NCI-H446 treated with DMSO at 0.1 percent for 48 hours (cell line): ENCODE measurements at regions not wholly inside any gene's neighbourhood (a gene's known extent, or its start where the extent isn't known, plus 50 kb on each side); places are given as distances from the start of the nearest gene placed in this dataset.
"Not testable (repeated sequence)": the region's sequence is repeated elsewhere in the genome, so short reads cannot be mapped to it uniquely, and the experiment has no call there.

ENCODE experiments used
- DNase-seq: peaks from one replicate; lab custom pipeline; 2025; lab: John Stamatoyannopoulos, UW

DNA sequence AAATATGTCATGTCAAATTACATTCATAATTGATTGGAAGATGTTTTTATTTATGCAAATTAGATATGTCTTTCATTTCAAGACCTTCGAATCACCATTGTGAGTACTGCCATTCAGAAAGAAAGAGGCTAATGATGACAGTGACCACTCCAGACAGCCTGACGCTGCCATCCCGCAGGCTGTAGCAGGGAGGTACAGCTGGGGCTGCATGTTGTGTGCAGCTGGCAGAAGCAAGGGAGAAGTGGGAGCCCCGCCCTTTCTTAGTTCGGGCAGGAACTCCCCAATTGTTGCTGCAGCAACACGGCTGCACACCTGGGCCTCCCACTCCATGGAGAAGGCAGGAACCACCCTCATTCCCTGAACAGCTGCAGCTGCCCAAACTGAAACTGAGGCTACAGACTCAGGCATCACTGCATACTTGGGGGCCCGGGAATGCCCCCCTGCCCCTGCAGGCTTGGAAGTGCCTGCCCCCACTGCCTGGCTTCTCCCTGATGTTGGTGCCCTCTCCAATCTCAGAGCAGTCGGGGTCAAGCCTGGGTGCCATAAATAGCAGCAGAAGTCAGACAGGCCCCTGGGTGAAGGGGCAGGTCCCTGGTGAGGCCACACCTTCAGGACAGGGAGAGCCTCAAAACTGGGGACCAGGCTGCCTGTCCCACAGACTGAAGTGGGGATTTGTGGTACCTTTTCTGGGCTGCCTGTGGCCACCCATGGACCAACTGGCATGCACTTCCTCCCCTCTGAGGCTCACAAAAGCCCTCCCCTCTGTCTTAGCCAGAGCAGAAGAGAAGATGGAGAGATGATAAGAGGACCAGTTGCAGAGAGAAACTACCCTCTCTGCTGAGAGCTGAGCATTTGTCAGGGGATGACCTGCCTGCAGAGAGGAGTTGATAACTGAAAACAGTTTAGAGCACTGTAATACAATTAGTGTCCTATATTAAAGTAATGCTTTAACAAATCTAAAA lies 964.6 kb downstream of the SI start:
- no peak for DNase-seq

DNA sequence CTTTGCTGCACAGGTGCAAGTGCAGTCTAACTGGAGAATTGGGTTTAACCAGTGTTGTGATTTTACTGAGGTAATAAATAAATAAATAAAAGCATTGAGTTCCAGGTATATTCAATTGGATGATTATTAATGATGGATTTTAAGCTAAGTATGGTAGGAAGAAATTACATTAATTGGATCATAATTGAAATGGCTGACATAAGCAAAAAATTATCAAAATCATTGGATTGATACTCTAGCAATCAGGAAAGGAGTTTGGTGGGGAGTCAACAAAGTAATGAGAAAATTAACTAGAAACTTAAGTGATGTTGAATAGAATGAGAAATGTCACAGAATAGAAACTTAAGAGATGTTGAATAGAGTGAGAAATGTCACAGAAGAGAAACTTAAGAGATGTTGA lies 981.9 kb downstream of the SI start:
- no peak for DNase-seq

DNA sequence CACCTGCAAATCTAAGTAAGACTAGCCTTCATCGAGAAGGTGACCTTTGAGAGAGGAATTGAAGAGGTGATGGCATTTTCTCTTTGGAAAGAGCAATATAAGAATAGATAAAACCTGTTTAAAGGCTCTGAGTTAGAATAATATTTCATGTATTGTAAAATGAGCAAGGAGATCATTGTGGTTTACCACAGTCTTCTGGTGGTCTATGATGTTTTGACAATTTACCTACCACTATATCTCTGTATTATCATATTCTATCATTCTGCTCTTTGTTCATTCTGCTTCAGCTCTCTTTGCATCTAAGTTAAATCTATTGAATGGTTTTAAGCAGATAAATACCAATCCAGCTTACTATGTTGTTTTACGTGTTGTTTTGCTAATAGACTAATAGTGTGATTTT lies 982.3 kb downstream of the SI start:
- DNase-seq = no peak

DNA sequence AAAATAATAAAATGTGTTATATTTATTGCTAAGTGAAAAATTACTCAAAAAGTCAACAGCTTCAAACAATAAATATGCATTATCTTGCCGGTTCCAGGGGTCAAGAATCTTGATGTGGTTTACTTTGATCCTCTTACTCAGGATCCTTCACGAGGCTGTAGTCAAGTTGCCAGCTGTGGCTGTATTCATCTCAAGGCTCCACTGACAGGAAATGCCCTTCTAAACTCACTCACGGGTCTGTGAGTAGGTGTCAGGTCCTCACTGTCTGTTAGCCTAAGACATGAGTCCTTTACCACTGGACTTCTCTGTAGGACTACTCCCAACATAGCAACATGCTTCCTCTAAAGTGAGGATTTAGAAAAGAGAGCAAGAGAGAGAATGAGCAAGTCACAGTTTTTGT lies 983.0 kb downstream of the SI start:
- no peak for DNase-seq

DNA sequence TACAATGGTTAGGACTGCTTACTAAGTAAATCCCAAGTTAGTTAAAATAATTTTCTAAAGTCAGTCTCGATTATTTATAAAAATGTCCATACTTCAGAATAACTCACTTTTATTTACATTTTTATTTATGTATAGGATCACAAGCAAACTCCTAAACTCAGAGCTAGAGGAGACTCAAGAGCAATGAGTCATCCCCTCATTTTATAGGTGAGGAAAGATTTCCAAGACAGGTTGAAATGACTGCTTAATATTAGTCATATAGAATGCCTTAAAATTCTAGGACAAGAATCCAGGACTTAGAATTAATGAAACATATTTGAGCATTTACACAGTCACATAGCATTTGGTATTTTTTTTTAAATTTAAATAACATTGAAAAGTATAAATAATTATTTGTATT lies 983.8 kb downstream of the SI start:
- no peak for DNase-seq

DNA sequence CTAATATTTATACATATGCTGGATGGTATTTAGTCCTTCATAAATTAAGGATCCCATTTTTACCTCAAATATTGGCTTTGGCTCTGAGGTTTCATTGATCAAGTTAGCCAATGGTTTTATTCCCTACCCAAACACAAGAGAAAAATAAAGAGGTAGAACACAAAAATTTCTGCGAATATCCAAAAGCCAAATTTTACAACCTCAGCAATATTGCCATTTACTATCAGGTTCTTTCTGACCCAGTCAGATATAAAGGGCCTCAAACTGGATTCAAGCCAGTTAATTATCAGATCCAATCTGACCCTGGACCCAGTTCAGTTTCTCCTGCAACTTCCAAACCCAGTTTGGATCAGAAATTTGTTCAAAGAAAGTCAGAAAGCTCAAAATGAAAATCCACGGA lies 998.1 kb downstream of the SI start:
- DNase-seq = no peak

DNA sequence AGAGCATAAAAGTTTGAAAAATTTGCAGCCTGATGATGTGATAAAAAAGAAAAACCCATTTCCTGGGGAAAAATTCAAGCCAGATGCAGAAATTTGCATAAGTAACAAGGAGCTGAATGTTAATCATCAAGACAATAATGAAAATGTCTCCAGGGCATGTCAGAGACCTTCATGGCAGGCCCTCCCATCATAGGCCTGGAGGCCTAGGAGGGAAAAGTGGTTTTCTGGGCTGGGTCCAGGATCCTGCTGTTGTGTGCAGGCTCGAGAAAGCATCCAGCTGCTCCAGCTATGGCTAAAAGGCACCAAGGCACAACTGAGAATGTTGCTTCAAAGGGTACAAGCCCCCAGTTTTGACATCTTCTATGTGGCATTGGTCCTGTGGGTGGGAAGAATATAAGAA lies 1014.0 kb downstream of the SI start:
- DNase-seq = no peak

DNA sequence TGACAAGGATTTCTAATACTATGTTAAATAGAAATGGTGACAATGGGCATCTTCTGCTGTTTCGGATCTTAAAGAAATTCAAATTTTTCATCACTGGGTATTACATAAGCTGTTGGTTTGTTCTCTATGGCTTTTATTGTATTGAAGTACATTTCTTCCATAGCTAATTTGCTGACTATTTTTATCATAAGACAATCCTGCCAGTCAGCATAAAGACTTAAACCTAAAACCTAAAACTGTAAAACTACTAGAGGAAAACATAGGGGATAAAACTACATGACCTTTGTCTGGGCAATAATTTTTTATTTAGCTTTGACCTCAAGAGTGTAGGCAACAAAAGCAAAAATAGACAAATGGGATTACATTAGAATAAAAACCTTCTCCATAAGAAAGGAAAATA lies 1017.4 kb downstream of the SI start:
- DNase-seq = no peak

DNA sequence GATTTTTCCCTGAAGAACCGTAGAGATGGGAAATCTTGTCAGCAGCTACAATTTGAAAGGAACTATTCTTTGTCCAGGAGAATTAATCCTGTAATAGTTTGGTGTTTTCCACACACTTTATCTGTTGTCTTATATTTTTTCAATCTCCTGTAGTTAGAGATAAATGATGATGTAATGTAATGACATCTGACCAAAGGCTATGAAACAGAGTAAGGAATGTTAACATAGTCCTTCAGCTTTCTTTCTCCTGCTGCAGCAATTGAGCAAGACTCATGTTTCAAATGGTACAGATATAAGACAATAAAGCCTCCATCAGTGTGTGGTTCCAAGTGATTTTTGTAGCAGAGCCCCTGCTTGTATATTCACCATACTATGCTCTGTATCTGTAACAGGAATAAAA lies 1028.4 kb downstream of the SI start:
- DNase-seq = no peak

DNA sequence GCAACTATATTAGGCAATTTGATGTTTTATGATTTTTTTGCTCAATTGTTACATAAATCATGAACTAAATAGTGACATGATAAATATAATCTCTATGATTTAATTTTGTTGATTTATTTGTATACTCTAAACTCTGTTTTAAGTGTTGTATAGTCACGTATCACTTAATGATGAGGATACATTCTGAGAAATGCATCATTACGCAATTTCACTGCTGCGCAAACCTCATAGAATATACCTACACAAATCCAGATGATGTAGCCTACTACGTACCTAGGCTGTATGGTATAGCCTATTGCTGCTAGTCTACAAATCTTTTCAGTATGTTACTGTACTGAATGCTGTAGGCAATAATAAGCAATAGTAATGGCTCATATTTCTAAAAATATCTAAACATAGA lies 1029.8 kb downstream of the SI start:
- no peak for DNase-seq

DNA sequence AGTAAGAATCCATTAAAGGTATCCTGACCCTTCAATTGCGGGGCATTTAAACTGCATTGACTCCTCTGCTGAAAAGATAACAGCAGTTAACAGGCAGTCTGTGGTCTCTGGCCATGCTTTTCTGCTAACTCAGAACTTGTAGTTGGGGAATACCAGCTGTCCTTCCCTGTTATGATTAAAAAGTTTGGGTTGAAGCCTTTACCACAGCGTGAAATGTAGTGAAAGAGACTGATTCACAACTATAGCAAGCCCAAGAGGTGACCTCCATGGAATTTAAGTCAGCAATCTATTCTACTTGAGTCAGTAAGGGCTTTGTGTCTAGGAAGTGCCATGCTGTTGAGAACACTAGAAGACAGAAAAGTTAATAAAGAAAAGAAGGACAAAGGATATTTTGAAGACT lies 1037.3 kb downstream of the SI start:
- no peak for DNase-seq

DNA sequence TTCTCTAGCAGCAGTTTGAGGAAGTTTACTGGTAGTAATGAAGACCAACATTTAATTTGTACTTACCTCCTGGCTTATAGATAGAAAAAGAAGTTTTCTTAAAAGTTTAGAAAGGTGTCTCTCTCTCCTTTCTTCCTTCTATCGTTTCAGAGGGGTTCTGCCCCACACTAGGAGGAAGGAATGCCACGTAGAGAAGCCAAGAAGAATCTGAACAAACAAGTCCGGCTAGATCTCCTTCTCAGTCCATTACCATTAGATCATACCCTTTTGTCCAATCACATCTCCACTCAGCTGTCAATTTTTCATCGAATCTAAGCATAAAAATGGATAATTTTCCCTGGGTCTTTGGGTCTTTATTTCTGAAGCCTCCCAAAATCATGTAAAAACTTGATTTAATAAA lies 1048.1 kb downstream of the SI start:
- DNase-seq = no peak

DNA sequence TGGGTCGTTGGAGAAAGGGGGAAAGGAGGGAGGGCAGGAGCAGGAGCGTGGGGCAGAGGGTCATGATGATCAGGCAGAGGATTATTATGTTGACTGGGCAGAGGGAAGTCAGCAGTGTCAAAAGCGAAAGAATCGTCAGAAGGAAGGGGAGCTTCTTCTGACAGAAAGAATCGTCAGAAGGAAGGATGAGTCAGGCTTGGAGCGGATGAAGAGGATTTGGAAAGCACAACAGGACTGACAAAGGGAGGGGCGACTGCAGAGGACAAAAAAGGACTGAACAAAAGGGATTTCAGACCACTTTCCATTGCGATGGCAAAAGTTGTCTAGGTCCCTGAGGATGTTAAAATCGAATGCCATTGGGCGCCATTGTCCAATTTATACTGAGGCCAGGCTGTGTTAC lies 1053.5 kb downstream of the SI start:
- no peak for DNase-seq

DNA sequence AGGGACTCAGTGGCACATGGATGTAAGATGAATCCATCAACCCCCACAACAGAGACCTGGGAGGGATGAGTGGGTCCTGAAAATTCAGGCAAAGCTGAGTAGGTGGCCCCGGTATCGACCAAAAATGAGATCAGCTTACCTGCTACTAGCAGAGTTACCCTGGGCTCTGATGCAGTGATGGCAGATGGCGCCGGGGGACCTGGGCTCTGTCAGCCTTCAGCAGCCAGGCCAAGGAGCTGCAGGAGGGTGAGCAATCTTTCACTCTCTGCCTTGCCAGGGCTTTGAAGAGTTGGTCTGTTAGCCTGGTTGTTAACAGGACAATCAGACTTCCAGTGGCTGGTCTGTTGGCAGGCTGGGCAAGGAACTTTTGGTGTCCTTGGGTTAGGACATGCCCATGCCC lies 1054.8 kb downstream of the SI start:
- DNase-seq = no peak

DNA sequence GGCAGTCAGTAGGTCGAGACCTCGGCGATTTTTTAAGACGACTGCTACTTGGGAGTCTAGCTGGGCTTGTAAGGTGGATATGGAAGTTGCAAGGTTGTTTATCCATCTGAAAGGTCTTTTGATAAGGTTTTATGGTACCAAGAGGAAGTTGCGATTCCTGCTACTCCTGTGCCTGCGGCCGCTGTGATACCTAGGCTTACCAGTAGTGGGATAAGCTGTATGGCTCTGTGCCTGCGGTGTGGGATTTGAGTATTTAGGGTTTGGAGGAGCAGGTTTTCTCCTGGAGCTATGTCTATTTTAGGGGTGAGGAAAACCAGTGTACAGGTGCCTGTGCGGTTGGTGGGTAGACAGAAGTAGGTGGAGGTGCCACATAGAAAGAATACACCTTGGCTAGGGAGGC lies 1059.8 kb downstream of the SI start:
- no peak for DNase-seq

DNA sequence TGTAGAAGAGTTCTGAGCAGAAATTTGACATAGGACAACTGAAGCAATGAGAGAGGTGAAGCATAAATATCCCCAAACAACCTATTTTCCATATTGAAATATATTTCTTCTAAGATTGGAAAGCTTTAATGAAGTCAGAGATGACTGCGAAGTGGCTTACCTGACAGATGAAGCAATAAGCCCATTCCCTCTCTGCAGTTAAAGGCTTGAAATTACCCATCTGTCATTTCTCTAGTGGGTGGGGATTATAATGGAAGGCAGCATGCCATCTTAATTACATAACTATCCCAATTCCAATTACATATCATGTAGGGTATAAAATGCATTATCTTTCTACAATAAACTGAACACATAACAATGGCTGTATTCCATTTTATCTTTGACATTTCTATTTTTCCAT lies 1070.5 kb downstream of the SI start:
- DNase-seq = no peak

DNA sequence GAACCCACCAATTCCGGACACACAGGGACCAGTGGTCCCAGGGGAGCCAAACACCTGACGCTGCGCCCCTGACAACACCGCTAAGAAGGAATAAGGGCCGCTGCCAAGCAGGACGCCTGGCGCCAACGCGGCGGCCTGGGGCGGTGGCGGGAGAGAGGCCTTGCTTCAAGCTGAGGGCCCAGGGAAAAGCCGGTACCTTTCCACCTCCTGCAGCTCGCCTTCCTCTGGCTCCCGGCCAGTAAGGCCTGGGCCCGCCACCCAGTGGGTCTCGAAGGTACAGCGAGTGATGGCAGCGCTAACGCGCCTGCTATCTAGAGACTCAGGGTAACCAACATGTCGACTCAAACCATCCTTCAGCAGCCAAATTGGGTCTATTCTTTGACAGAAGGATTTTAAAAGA lies 1074.1 kb downstream of the SI start:
- DNase-seq = no peak

DNA sequence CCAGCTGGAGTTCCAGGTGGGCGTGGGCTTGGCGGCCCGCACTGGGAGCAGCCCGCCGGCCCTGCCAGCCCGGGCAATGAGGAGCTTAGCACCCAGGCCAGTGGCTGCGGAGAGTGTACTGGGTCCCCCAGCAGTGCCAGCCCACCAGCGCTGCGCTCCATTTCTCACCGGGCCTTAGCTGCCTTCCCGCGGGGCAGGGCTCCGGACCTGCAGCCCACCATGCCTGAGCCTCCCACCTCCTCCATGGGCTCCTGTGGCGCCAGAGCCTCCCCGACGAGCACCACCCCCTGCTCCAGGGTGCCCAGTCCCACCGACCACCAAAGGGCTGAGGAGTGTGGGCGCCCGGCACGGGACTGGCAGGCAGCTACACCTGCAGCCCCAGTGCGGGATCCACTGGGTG lies 1075.3 kb downstream of the SI start:
- DNase-seq = not testable (repeated sequence)

DNA sequence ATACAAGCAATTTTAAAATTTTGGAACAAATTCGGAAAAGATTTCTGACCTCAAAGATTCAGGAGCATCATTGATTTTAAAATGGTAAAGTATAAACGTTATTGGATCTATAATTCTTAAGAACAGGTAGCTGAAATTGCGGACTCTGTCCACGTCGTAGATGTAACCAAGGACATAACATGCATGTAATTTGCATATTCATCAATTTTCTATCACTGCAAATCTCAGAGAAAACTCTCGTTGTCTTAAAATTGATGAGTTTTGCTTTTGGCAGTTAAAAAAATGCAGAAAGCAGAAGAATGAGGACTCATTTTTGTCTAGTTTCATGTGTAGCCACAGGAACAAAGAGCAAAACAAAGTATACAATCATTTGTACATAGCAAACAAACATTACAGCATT lies 1094.4 kb downstream of the SI start:
- DNase-seq = no peak

DNA sequence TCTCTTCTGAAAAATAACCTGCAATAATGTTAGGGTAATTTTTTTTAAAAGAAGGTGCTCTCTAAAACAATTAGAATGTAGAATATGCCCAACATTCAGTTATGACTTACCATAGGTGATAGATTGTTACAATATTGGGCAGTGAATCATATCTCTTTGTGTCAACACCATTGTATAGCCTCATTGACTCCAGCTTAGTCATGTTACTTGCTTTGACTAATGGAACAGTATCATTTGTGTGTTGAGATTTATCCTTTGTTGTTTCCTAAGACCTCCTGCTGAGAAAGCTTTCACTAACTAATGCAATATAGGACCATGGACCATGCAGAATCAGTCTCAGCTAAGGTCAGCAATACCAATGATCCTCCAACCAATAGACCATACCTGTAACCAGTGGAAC lies 1106.4 kb downstream of the SI start:
- DNase-seq = no peak

DNA sequence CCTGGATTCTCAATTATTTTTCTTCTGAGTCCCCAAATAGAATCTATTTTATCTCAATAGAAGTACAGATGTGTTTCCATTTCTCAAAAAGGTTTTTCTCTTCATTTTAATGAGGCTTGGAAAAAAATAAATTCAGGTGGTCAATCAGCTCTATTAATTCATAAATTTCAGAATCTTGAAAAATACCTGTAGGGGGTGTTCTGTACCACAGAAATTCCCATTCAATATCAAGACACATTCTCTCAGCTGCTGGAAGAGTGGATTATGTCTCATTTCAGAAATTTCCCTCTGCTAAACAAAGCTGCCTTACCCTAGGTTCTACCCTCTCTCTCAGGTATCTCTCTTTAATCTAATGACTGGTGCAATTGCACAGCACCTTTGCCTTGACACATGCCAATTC lies 1121.2 kb downstream of the SI start:
- peak; percentile 14 for DNase-seq

DNA sequence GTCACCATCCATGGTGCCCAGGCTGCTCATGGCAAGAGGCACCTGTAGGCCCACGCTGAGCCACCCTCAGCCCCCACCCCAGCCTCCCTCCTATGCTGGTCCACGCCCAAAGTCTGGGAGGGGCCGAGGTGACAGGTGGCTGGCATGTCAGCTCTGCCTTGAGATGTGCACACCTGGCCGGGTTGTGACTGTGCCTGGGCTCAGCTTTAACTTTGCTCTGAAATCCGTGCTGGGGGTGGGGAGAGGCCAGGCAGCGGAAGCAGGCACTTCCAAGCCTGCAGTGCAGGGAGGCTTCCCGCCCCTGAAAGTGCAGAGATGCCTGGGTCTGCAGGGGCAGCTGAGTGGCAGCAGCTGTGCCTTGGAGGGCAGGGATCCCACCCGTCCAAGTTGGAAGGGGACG lies 1124.8 kb downstream of the SI start:
- no peak for DNase-seq

DNA sequence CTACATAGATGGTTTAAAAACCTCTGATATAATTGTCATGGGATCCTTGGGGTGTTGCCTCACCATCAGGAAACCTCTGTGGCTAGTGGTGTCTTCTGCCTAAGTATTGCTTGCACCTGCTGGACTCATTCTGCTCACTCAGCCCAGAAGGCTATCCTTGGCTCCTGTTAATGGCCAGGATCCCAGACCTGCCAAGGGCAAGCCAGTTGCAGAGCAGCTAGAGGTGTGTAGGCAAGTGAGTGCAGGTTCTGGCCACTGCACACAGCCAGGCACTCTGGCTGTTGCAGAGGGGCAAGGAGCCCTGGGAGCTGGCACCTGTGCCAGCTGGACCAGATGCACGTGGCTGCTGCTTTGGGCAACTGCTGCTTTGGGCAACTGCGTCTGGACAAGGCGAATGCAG lies 1125.8 kb downstream of the SI start:
- DNase-seq = no peak

DNA sequence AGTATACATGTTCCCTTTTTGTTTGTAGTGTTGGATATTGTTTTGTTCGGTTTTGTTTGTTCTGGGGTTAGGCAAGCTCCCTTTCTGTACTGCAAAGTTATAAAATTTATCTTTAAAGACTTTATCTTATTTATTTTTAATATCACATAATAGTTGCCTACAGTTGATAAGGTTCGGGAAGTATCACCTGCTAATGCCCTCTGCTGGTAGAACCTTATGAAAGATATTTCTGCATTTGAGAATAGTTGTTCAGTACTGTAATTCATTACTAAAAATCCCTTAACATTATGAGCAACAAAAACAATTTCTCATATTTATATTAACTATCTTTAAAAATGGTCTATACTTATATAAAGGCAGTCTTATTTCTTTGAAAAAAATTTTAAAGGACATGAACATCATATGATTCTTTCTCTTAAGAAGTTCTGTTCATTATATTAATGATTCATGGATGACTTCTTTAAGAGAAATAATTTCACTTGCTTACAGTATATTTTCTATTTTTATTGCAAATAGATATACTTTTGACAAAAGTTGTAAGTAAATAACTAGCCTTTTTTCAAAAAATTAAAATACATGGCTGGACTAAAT lies 1126.8 kb downstream of the SI start:
- DNase-seq = no peak
